NCI-H510A treated with DMSO at 0.1 percent for 48 hours (cell line): ENCODE measurements at regions not wholly inside any gene's neighbourhood (a gene's known extent, or its start where the extent isn't known, plus 50 kb on each side); places are given as distances from the start of the nearest gene placed in this dataset.
"Not testable (repeated sequence)": the region's sequence is repeated elsewhere in the genome, so short reads cannot be mapped to it uniquely, and the experiment has no call there.

Source experiments
- DNase-seq: peaks from one replicate; lab custom pipeline; 2025; lab: John Stamatoyannopoulos, UW

GRCh38 chr2:10223932-10224720 is 78.6 kb upstream of the HPCAL1 start:
- no peak for DNase-seq

GRCh38 chr2:10224734-10225133 is 78.0 kb upstream of the HPCAL1 start:
- DNase-seq: no peak

GRCh38 chr2:10225291-10226037 is 77.2 kb upstream of the HPCAL1 start:
- no peak for DNase-seq

GRCh38 chr2:10226038-10226724 is 76.5 kb upstream of the HPCAL1 start:
- DNase-seq: no peak

GRCh38 chr2:10228611-10229365 is 73.9 kb upstream of the HPCAL1 start:
- peak; percentile 28 for DNase-seq

GRCh38 chr2:10229462-10230099 is 73.1 kb upstream of the HPCAL1 start:
- no peak for DNase-seq

- DNase-seq: no peak
Observed at GRCh38 chr2:10230499-10230898, 72.2 kb upstream of the HPCAL1 start.

- DNase-seq: not testable (repeated sequence)
Observed at GRCh38 chr2:10230921-10231320, 71.8 kb upstream of the HPCAL1 start.

- DNase-seq: no peak
Observed at GRCh38 chr2:10231551-10232085, 71.1 kb upstream of the HPCAL1 start.

- no peak for DNase-seq
Observed at GRCh38 chr2:10232096-10232815, 70.4 kb upstream of the HPCAL1 start.

GRCh38 chr2:10233131-10234012 is 69.3 kb upstream of the HPCAL1 start:
- DNase-seq: no peak

GRCh38 chr2:10234013-10234306 is 68.7 kb upstream of the HPCAL1 start:
- DNase-seq: no peak

GRCh38 chr2:10234409-10235094 is 68.2 kb upstream of the HPCAL1 start:
- no peak for DNase-seq

GRCh38 chr2:10235099-10235908 is 67.4 kb upstream of the HPCAL1 start:
- no peak for DNase-seq

GRCh38 chr2:10235909-10236550 is 66.7 kb upstream of the HPCAL1 start:
- DNase-seq: no peak

- DNase-seq: no peak
Observed at GRCh38 chr2:10236571-10237391, 65.9 kb upstream of the HPCAL1 start.
